ENCODE measurements at regions not wholly inside any gene's neighbourhood (a gene's known extent, or its start where the extent isn't known, plus 50 kb on each side); places are given as distances from the start of the nearest gene placed in this dataset.
A peak's percentile ranks its signal among the peaks of the same experiment; 100 is the strongest.

DNA sequence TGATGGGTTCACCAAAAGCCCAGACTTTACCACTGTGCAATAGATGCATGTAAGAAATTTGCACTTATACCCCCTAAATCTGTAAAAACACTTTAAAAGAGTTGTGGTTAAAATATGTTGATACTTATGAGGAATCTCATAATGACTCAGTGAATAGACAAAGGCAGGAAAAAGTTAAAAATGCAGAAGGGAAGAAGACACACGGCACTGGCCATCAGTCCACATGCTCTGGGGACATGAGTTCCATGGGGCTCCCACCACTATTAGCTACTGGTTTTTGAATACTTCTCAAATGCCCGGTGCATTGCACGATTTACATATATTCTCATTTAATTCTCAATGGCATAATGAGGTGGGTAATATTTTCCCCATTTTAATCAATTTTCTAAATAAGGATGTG lies 59.3 kb upstream of the BLID start:
- Histone ChIP-seq H3K27me3 (ENCODE audit: insufficient read depth, low read length) (no peaks in the 10 kb centered on the region), H3K9me2 (ENCODE audit: insufficient read depth) (no peaks in the 10 kb centered on the region), H3K4me1 (ENCODE audit: control insufficient read depth in 1 of 2, insufficient read depth in 2 of 2, low read length in 2 of 2) (peaks cover 79 to 95% of the 10 kb centered on the region in 2 experiments), H3K4me2 (ENCODE audit: low read length) (no peak overlapping the region; the same call in 1 of the 2 replicates), H3K9me3 (ENCODE audit: control insufficient read depth in 1 of 2, insufficient read depth in 1 of 2, low read depth in 1 of 2, low read length in 2 of 2) (no peaks in the 10 kb centered on the region), H3K36me3 (ENCODE audit: control insufficient read depth in 1 of 2, insufficient read depth in 2 of 2, low read length in 2 of 2) (peaks cover 6 to 52% of the 10 kb centered on the region in 2 experiments; a peak in 3 of 4 replicates), H3K9ac (ENCODE audit: low read length) (no peak overlapping the region), H3K27ac (ENCODE audit: low read depth, low read length) (peak overlapping the region; percentile 97), H3K4me3 (replicated peaks in 1 of 2; ENCODE audit: low read depth in 1 of 2, low read length in 2 of 2) (no peak overlapping the region), H3K79me2 (ENCODE audit: insufficient read depth, low read length) (peaks cover 97% of the 10 kb centered on the region), H2AFZ (ENCODE audit: low read depth, low read length, poor library complexity, severe bottlenecking) (no peak overlapping the region), H4K20me1 (ENCODE audit: insufficient read depth) (no peaks in the 10 kb centered on the region)
- CTCF ChIA-PET: no interaction called here
- no peak for ATAC-seq
- RAD21 ChIA-PET (ENCODE audit: low non-redundant PET in 1 of 2, low total read pairs in 2 of 2, uncharacterized antibody in 2 of 2, unreplicated experiment in 2 of 2): no interaction called here
- TF ChIP-seq POLR2AphosphoS5 (IDR thresholded peaks at IDR 0.05; ENCODE audit: low read depth, low read length) (0 out of 2 replicates have a peak, but pooled peaks have one; percentile 0), EZH2 (IDR thresholded peaks at IDR 0.05) (no peak)
- intact Hi-C loops (cut with micrococcal nuclease): no loop called here
- POLR2A ChIA-PET: no interaction called here
- no TSS peak for BruUV-seq (replicated peaks)
- no peak for DNase-seq (ENCODE audit: low read depth, low spot score)

DNA sequence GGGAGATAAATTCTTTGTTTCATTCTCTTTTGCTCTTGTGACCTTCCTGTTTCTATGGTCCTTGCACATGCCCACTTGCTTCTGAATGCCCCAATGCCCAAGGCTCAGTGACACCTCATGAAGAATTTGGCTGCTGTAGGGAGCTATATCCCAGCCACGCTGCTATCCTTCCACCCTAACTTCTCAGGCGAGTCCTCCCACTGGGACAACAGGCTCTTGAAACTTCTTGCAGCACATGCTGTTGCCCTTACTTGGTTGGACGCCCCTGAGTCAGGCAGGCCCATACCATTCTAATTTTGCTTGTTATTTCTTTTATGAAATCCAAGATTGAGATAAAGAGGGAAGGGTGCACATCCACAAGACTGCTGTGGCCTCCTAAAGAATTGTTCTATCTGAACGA lies 57.6 kb upstream of the BLID start:
- peaks cover 97% of the 10 kb centered on the region for H3K79me2 ChIP-seq (ENCODE audit: insufficient read depth, low read length)
- intact Hi-C loops (cut with micrococcal nuclease): no loop called here
- ChIA-PET POLR2A (interaction anchor here (0.8 to 1.4 kb wide), 5 partner anchors 9 to 21 kb away, joined by 3 to 5 read pairs (median 3); no protein-coding TSS in a partner anchor), RAD21 (ENCODE audit: low non-redundant PET in 1 of 2, low total read pairs in 2 of 2, uncharacterized antibody in 2 of 2, unreplicated experiment in 2 of 2) (no interaction called here), CTCF (no interaction called here)
- ATAC-seq (peak; percentile 11), DNase-seq (ENCODE audit: low read depth, low spot score) (no peak)
- H3K9ac ChIP-seq (ENCODE audit: low read length): peak overlapping the region; percentile 34
- BruUV-seq (replicated peaks): no TSS peak
- no peak overlapping the region for H2AFZ ChIP-seq (ENCODE audit: low read depth, low read length, poor library complexity, severe bottlenecking)
- peak overlapping the region; percentile 15; the same call in 1 of the 2 replicates for H3K4me2 ChIP-seq (ENCODE audit: low read length)
- H3K36me3 ChIP-seq (ENCODE audit: control insufficient read depth in 1 of 2, insufficient read depth in 2 of 2, low read length in 2 of 2): peaks cover 6 to 46% of the 10 kb centered on the region in 2 experiments; a peak in 3 of 4 replicates
- no peaks in the 10 kb centered on the region for H3K27me3 ChIP-seq (ENCODE audit: insufficient read depth, low read length)
- no peak for TF ChIP-seq CBX3 (IDR thresholded peaks at IDR 0.05; ENCODE audit: low read depth)
- TF ChIP-seq, protein P1, sequence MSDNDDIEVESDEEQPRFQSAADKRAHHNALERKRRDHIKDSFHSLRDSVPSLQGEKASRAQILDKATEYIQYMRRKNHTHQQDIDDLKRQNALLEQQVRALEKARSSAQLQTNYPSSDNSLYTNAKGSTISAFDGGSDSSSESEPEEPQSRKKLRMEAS (IDR thresholded peaks at IDR 0.05): peak; percentile 43; the same call in 1 of the 2 replicates
- no peak for TF ChIP-seq SIN3A (IDR thresholded peaks at IDR 0.05; ENCODE audit: low read depth)
- no peaks in the 10 kb centered on the region for H3K9me3 ChIP-seq (ENCODE audit: control insufficient read depth in 1 of 2, insufficient read depth in 1 of 2, low read depth in 1 of 2, low read length in 2 of 2)
- H3K4me1 ChIP-seq (ENCODE audit: control insufficient read depth in 1 of 2, insufficient read depth in 2 of 2, low read length in 2 of 2): peaks cover 80 to 95% of the 10 kb centered on the region in 2 experiments
- no peak overlapping the region for H3K4me3 ChIP-seq (replicated peaks in 1 of 2; ENCODE audit: low read depth in 1 of 2, low read length in 2 of 2)
- peak overlapping the region; percentile 97 for H3K27ac ChIP-seq (ENCODE audit: low read depth, low read length)
- no peaks in the 10 kb centered on the region for H4K20me1 ChIP-seq (ENCODE audit: insufficient read depth)
- H3K9me2 ChIP-seq (ENCODE audit: insufficient read depth): no peaks in the 10 kb centered on the region

Data from HCT116 (cell line).